HepG2 (cell line): ENCODE measurements at regions not wholly inside any gene's neighbourhood (a gene's known extent, or its start where the extent isn't known, plus 50 kb on each side); places are given as distances from the start of the nearest gene placed in this dataset.

Experiments
- ATAC-seq: fragments of 200-7000 bp; cut with Tn5 transposase; 3 replicates; pipeline ENCODE4 v1.9.1; 2020; ENCODE audit warnings: mild to moderate bottlenecking, moderate library complexity
- BruUV-seq: library from RNA; stranded (reverse); fragments of 400-500 nt; replicated peaks from 2 replicates; lab custom pipeline; 2021; lab: Mats Ljungman, UMichigan
- CTCF ChIA-PET: fragments of 300-600 bp; formaldehyde crosslinking; extraction: SDS; loops from one replicate; lab custom pipeline; 2021; ENCODE audit warnings: low total read pairs, inconsistent platforms, low intra/inter-chr PET ratio; lab: Yijun Ruan, JAX
- POLR2A ChIA-PET: fragments of 350-600 bp; sonication (Branson Sonifier 250); formaldehyde crosslinking; loops from one replicate; lab custom pipeline; 2020; ENCODE audit warnings: antibody characterized with exemption, inconsistent platforms; lab: Yijun Ruan, JAX
- DNase-seq: peaks from one replicate; pipeline ENCODE4 v3.0.0-alpha.2; 2015; ENCODE audit warnings: low spot score
- FAIRE-seq: peaks from 3 replicates; lab custom pipeline; 2011; peaks lifted over from hg19 to GRCh38; lab: Jason Lieb, UNC
- H2AFZ ChIP-seq: one replicate; pipeline ENCODE4 v1.6.1; 2011; ENCODE audit warnings: low read length, inconsistent platforms
- H3K27ac ChIP-seq: fragments of 300-600 bp; 3 replicates; pipeline ENCODE4 v1.8.0; 2011; ENCODE audit warnings: mixed run types, mild to moderate bottlenecking, mixed read lengths, low read length, inconsistent platforms; ENCODE audit not compliant: insufficient read depth; ENCODE audit errors: extremely low read length
- H3K27me3 ChIP-seq, 2 experiments: fragments of 200-600 bp in 1 of 2; 2 replicates in 1 of 2; 3 replicates in 1 of 2; pipeline versions ENCODE4 v1.6.0 to v1.8.0; 2011; ENCODE audit warnings: low read length in 2 of 2, mild to moderate bottlenecking in 2 of 2, moderate library complexity in 2 of 2, inconsistent platforms in 1 of 2; ENCODE audit not compliant: insufficient read depth in 2 of 2, control insufficient read depth in 1 of 2
- H3K36me3 ChIP-seq, 2 experiments: fragments of 200-600 bp in 1 of 2; replicated peaks in 1 of 2; 2 replicates in 1 of 2; 3 replicates in 1 of 2; pipeline versions ENCODE4 v1.5.1 to v1.8.0; 2011; ENCODE audit warnings: low read length in 2 of 2, inconsistent platforms in 1 of 2; ENCODE audit not compliant: insufficient read depth in 2 of 2, control insufficient read depth in 1 of 2
- H3K4me1 ChIP-seq: 2 replicates; pipeline ENCODE4 v1.5.1; 2012; ENCODE audit warnings: low read length, inconsistent platforms; ENCODE audit not compliant: insufficient read depth
- H3K4me2 ChIP-seq: 2 replicates; pipeline ENCODE4 v1.6.0; 2011; ENCODE audit warnings: low read depth, low read length, inconsistent platforms
- H3K4me3 ChIP-seq, 3 experiments: fragments of 200-600 bp in 1 of 3; sonication (generic), shearing (Covaris generic) in 1 of 3; replicated peaks in 1 of 3; 2 replicates each; pipeline ENCODE4 v1.5.1; 2011 to 2016; ENCODE audit warnings: low read length in 3 of 3, inconsistent platforms in 2 of 3, low read depth in 2 of 3, mild to moderate bottlenecking in 2 of 3, control low read depth in 1 of 3, mixed read lengths in 1 of 3; ENCODE audit not compliant: insufficient read depth in 1 of 3
- H3K79me2 ChIP-seq: one replicate; pipeline ENCODE4 v1.6.1; 2011; ENCODE audit warnings: low read length, inconsistent platforms; ENCODE audit not compliant: insufficient read depth
- H3K9ac ChIP-seq: 2 replicates; pipeline ENCODE4 v1.6.0; 2011; ENCODE audit warnings: mild to moderate bottlenecking, low read depth, low read length, inconsistent platforms; ENCODE audit not compliant: insufficient read depth
- H3K9me3 ChIP-seq: 2 replicates; pipeline ENCODE4 v1.5.1; 2012; ENCODE audit warnings: mild to moderate bottlenecking, low read length
- H4K20me1 ChIP-seq: 2 replicates; pipeline ENCODE4 v1.6.0; 2011; ENCODE audit warnings: inconsistent platforms, mild to moderate bottlenecking, low read length, moderate library complexity; ENCODE audit not compliant: insufficient read depth
- FOXJ3 ChIP-seq: sonication (generic); formaldehyde crosslinking; IDR thresholded peaks from 2 replicates; pipeline ENCODE4 v1.4.0; 2020; ENCODE audit warnings: missing genetic modification reagents, mild to moderate bottlenecking, borderline replicate concordance
- HMG20B ChIP-seq: conservative IDR thresholded peaks from 2 replicates; pipeline ENCODE4 v1.6.1; 2016; ENCODE audit warnings: missing genetic modification reagents, missing compliant biosample characterization
- KAT2B ChIP-seq: fragments of 150-350 bp; IDR thresholded peaks from 2 replicates; pipeline ENCODE4 v1.6.1; 2014; ENCODE audit warnings: low read depth, low read length, borderline replicate concordance
- MXD1 ChIP-seq: sonication (generic); formaldehyde crosslinking; IDR thresholded peaks from 2 replicates; pipeline ENCODE4 v1.4.0; 2020; ENCODE audit warnings: mild to moderate bottlenecking, missing genetic modification reagents
- ZBED4 ChIP-seq: sonication (generic); formaldehyde crosslinking; IDR thresholded peaks from 2 replicates; pipeline ENCODE4 v1.4.0; 2020; ENCODE audit warnings: missing genetic modification reagents, borderline replicate concordance
- ZBTB40 ChIP-seq, 2 experiments: fragments of 450-650 bp in 1 of 2; sonication (generic) in 1 of 2; formaldehyde crosslinking in 1 of 2; IDR thresholded peaks; 2 replicates each; pipeline versions ENCODE4 v1.6.1 to v1.8.0; 2016 to 2022; ENCODE audit warnings: antibody characterized with exemption in 1 of 2, mild to moderate bottlenecking in 1 of 2, missing genetic modification reagents in 1 of 2
- ZFY ChIP-seq: sonication (generic); formaldehyde crosslinking; IDR thresholded peaks from 2 replicates; pipeline ENCODE4 v1.4.0; 2020; ENCODE audit warnings: missing genetic modification reagents
- WGBS: methylation state at CpG from one replicate; pipeline ENCODE4 v1.1.6; 2017; ENCODE audit warnings: low lambda C conversion rate; 5-methylcytosine and 5-hydroxymethylcytosine counted together
- in situ Hi-C: cut with HindIII; loops from 2 replicates; pipeline ENCODE4 v1.10.0; 2017; ENCODE audit warnings: low pct_unique_long_range_greater_than_20kb; ENCODE audit not compliant: extremely low pct_ligation_motif_present
- intact Hi-C: fragments of 100-400 bp; cut with micrococcal nuclease; formaldehyde crosslinking; loops from one replicate; pipeline ENCODE4 v1.10.0; 2022; ENCODE audit not compliant: unreplicated experiment
- TF ChIP-seq, protein P1 (sequence below): sonication (generic); formaldehyde crosslinking; IDR thresholded peaks from 2 replicates; pipeline ENCODE4 v1.4.0; 2020; ENCODE audit warnings: missing genetic modification reagents, borderline replicate concordance

DNA sequence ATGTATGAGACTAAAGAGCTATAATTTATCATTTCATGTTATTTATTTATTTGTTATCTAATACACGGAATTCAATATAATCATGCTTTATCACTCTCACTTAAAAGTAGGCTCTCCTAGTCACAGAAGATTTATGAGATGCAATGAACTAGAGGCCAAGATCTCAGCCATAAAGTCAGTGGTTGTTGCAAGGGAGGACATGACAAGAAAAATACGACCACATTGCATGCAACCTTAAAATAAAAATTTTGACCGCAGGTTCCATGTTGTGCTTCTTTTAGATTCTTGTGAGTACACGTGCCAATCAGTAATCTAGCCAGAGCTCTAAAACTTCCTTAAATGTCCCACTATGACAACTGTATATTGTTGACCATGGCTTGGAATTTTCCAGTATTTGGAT is 75.9 kb upstream of the SP8 start (continued):
- TF ChIP-seq ZBTB40 (IDR thresholded peaks at IDR 0.05) (no peak), ZBTB40 (CRISPR knock-in tag; IDR thresholded peaks at IDR 0.05) (no peak)
- TF ChIP-seq, all 625 proteins: peak for 0

DNA sequence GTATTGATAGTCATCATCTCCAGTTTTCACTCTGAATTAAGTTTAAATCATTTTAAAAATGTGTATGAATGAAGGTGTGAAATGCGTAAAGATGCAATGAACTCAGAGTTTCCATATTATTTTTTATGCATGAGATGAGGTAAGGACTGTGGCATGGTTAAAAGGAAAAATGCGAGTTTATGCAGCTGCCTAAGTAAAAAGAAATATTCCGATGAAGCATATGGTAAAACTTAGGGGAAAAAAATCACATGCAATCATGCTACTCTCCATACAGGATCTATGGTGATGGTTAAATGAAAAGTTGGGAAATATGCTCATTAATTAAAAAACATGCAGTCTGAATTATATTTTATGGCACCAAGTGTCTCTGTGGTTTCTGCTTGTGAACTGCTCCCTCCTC is 77.5 kb upstream of the SP8 start:
- intact Hi-C loops (no loop called here), in situ Hi-C loops (no loop called here)
- no TSS peak for BruUV-seq
- Histone ChIP-seq H2AFZ (no peak overlapping the region), H3K4me3 (no peak overlapping the region), H3K9me3 (no peaks in the 10 kb centered on the region), H3K79me2 (no peaks in the 10 kb centered on the region), H3K27ac (no peak overlapping the region), H3K9ac (no peak overlapping the region), H4K20me1 (no peaks in the 10 kb centered on the region), H3K4me1 (no peaks in the 10 kb centered on the region), H3K4me2 (no peak overlapping the region), H3K27me3 (no peaks in the 10 kb centered on the region), H3K36me3 (no peaks in the 10 kb centered on the region)
- POLR2A ChIA-PET: no interaction called here
- ATAC-seq: no peak
- CTCF ChIA-PET: no interaction called here
- WGBS: 31% methylated on average over 3 of the region's 3 CpGs
- FAIRE-seq: no peak
- no peak for DNase-seq
- no peak for TF ChIP-seq ZFY (CRISPR knock-in tag)
- no peak for TF ChIP-seq HMG20B (CRISPR knock-in tag)
- no peak for TF ChIP-seq KAT2B
- no peak for TF ChIP-seq FOXJ3 (CRISPR knock-in tag)
- no peak for TF ChIP-seq ZBED4 (CRISPR knock-in tag)
- TF ChIP-seq, protein P1, sequence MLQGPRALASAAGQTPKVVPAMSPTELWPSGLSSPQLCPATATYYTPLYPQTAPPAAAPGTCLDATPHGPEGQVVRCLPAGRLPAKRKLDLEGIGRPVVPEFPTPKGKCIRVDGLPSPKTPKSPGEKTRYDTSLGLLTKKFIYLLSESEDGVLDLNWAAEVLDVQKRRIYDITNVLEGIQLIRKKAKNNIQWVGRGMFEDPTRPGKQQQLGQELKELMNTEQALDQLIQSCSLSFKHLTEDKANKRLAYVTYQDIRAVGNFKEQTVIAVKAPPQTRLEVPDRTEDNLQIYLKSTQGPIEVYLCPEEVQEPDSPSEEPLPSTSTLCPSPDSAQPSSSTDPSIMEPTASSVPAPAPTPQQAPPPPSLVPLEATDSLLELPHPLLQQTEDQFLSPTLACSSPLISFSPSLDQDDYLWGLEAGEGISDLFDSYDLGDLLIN (CRISPR knock-in tag): no peak
- no peak for TF ChIP-seq MXD1 (CRISPR knock-in tag)
